Parathyroid adenoma (tissue), 2 donors: ENCODE measurements at regions not wholly inside any gene's neighbourhood (a gene's known extent, or its start where the extent isn't known, plus 50 kb on each side); places are given as distances from the start of the nearest gene placed in this dataset.

Source experiments
- H2AFZ ChIP-seq: fragments of 300-600 bp; sonication (generic); one replicate; pipeline ENCODE4 v1.7.0; 2017; ENCODE audit warnings: antibody characterized with exemption, mild to moderate bottlenecking
- H3K27ac ChIP-seq: fragments of 300-600 bp; sonication (generic); one replicate; pipeline ENCODE4 v1.7.0; 2017
- H3K27me3 ChIP-seq: fragments of 300-600 bp; sonication (generic); one replicate; pipeline ENCODE4 v1.7.0; 2017; ENCODE audit warnings: low read length; ENCODE audit not compliant: control insufficient read depth, insufficient read depth
- H3K36me3 ChIP-seq: fragments of 300-600 bp; sonication (generic); one replicate; pipeline ENCODE4 v1.7.0; 2017; ENCODE audit warnings: low read length; ENCODE audit not compliant: control insufficient read depth, insufficient read depth
- H3K4me1 ChIP-seq: fragments of 300-600 bp; sonication (generic); one replicate; pipeline ENCODE4 v1.7.0; 2017; ENCODE audit warnings: control low read depth
- H3K4me2 ChIP-seq: fragments of 300-600 bp; sonication (generic); one replicate; pipeline ENCODE4 v1.7.0; 2017; ENCODE audit warnings: low read length
- H3K4me3 ChIP-seq: fragments of 300-600 bp; sonication (generic); one replicate; pipeline ENCODE4 v1.7.0; 2017; ENCODE audit warnings: low read depth, low read length
- H3K79me2 ChIP-seq: fragments of 300-600 bp; sonication (generic); one replicate; pipeline ENCODE4 v1.7.0; 2017; ENCODE audit warnings: control low read depth
- H3K9ac ChIP-seq: fragments of 300-600 bp; sonication (generic); one replicate; pipeline ENCODE4 v1.7.0; 2017; ENCODE audit warnings: mild to moderate bottlenecking
- H3K9me3 ChIP-seq: fragments of 300-600 bp; sonication (generic); one replicate; pipeline ENCODE4 v1.7.0; 2017; ENCODE audit warnings: low read length; ENCODE audit not compliant: control insufficient read depth
- CTCF ChIP-seq: fragments of 300-600 bp; sonication (generic); IDR thresholded peaks from one replicate; pipeline ENCODE4 v1.7.0; 2017; ENCODE audit warnings: antibody characterized with exemption, mild to moderate bottlenecking
- donor health status: primary hyperparathyroidism.

- no peak overlapping the region for H2AFZ ChIP-seq
These were observed 164.5 kb upstream of the ARX start for GRCh38 chrX:25180242-25180641.

GRCh38 chrX:25178555-25178954 lies 162.8 kb upstream of the ARX start:
- Histone ChIP-seq H3K79me2 (no peaks in the 10 kb centered on the region), H3K27me3 (no peaks in the 10 kb centered on the region), H3K27ac (no peak overlapping the region), H3K4me3 (no peak overlapping the region), H3K36me3 (no peaks in the 10 kb centered on the region), H3K4me2 (no peak overlapping the region), H2AFZ (no peak overlapping the region), H3K9me3 (no peaks in the 10 kb centered on the region), H3K4me1 (no peaks in the 10 kb centered on the region), H3K9ac (no peak overlapping the region)
- no peak for TF ChIP-seq CTCF

More at GRCh38 chrX:25180242-25180641, 164.5 kb upstream of the ARX start:
- Histone ChIP-seq H3K4me2 (no peak overlapping the region), H3K36me3 (no peaks in the 10 kb centered on the region), H3K4me3 (no peak overlapping the region), H3K27me3 (no peaks in the 10 kb centered on the region), H3K79me2 (no peaks in the 10 kb centered on the region), H3K4me1 (no peaks in the 10 kb centered on the region), H3K9ac (no peak overlapping the region), H3K27ac (no peak overlapping the region), H3K9me3 (no peaks in the 10 kb centered on the region)
- TF ChIP-seq CTCF: no peak

GRCh38 chrX:25175743-25176142 lies 160.0 kb upstream of the ARX start:
- Histone ChIP-seq H3K9ac (no peak overlapping the region), H3K79me2 (no peaks in the 10 kb centered on the region), H3K27ac (no peak overlapping the region), H2AFZ (no peak overlapping the region), H3K4me1 (no peaks in the 10 kb centered on the region), H3K4me2 (no peak overlapping the region), H3K4me3 (no peak overlapping the region), H3K27me3 (no peaks in the 10 kb centered on the region), H3K9me3 (no peaks in the 10 kb centered on the region), H3K36me3 (no peaks in the 10 kb centered on the region)
- no peak for TF ChIP-seq CTCF

- TF ChIP-seq CTCF: no peak
- H3K4me3 ChIP-seq: no peak overlapping the region
- no peaks in the 10 kb centered on the region for H3K36me3 ChIP-seq
- no peaks in the 10 kb centered on the region for H3K27me3 ChIP-seq
- H3K79me2 ChIP-seq: no peaks in the 10 kb centered on the region
- no peaks in the 10 kb centered on the region for H3K9me3 ChIP-seq
- no peak overlapping the region for H3K27ac ChIP-seq
- no peak overlapping the region for H2AFZ ChIP-seq
- H3K4me1 ChIP-seq: no peaks in the 10 kb centered on the region
- H3K9ac ChIP-seq: no peak overlapping the region
- no peak overlapping the region for H3K4me2 ChIP-seq
These were observed 159.4 kb upstream of the ARX start for GRCh38 chrX:25175171-25175570.

GRCh38 chrX:25166546-25166945 lies 150.8 kb upstream of the ARX start:
- Histone ChIP-seq H3K79me2 (no peaks in the 10 kb centered on the region), H3K4me1 (no peaks in the 10 kb centered on the region), H3K27ac (no peak overlapping the region), H3K4me3 (no peak overlapping the region), H3K9ac (no peak overlapping the region), H3K36me3 (no peaks in the 10 kb centered on the region), H2AFZ (no peak overlapping the region), H3K4me2 (no peak overlapping the region), H3K27me3 (no peaks in the 10 kb centered on the region), H3K9me3 (no peaks in the 10 kb centered on the region)
- TF ChIP-seq CTCF: no peak
